ENCODE measurements at regions not wholly inside any gene's neighbourhood (a gene's known extent, or its start where the extent isn't known, plus 50 kb on each side); places are given as distances from the start of the nearest gene placed in this dataset.
A peak's percentile ranks its signal among the peaks of the same experiment; 100 is the strongest.

DNA sequence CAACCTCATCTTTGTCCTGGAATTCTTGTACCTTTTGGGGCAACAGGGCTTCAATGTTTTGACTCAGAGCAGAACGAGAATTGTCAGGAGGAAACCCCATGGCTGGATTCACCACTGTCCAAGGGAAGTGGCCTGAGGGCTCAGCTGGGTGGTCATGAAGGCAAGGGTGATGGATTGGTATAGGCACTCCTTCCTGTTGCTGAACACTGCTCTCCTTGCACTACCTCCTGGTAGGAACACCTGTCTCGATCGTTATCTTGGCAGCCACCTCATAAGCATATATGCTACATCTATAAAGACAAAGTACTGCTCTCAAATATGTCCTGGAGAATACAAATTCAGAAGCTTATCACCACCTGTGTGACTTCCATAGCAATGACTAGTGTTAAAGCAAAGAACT lies 79.8 kb downstream of the CCNG2 start:
- H3K36me3 ChIP-seq (ENCODE audit: control insufficient read depth in 2 of 2, extremely low read depth in 1 of 2, insufficient read depth in 2 of 2, low read length in 2 of 2), result no peaks in the 10 kb centered on the region
- H3K27me3 ChIP-seq (ENCODE audit: control insufficient read depth, extremely low read depth, insufficient read depth, low read length), result peaks cover 15% of the 10 kb centered on the region
- no peak overlapping the region for H3K4me2 ChIP-seq (ENCODE audit: control insufficient read depth, extremely low read depth, insufficient read depth, low read depth, low read length)
- dilution Hi-C loops (cut with MboI; ENCODE audit: extremely low pct_ligation_motif_present, low sequenced_read_pairs), result loop anchor here (25.0 kb wide), 1 partner anchor 125 kb away; no protein-coding TSS in a partner anchor
- H3K9me3 ChIP-seq (ENCODE audit: control insufficient read depth, low read depth, low read length), result no peaks in the 10 kb centered on the region
- no peak overlapping the region for H3K9ac ChIP-seq (ENCODE audit: control insufficient read depth, extremely low read depth, insufficient read depth, low read length)
- H3K4me3 ChIP-seq (ENCODE audit: control insufficient read depth in 2 of 3, extremely low read depth in 1 of 3, insufficient read depth in 2 of 3, low read depth in 1 of 3, low read length in 3 of 3), result no peak overlapping the region
- no peaks in the 10 kb centered on the region for H4K20me1 ChIP-seq (ENCODE audit: control insufficient read depth, extremely low read depth, insufficient read depth, low read length)
- no peak for FAIRE-seq
- H3K9me1 ChIP-seq (ENCODE audit: control insufficient read depth, extremely low read depth, insufficient read depth, low read length), result no peaks in the 10 kb centered on the region
- H2AFZ ChIP-seq (ENCODE audit: control insufficient read depth, low read length), result no peak overlapping the region
- DNase-seq (ENCODE audit: low read depth, low spot score), result no peak
- no peaks in the 10 kb centered on the region for H3K79me2 ChIP-seq (ENCODE audit: control insufficient read depth, insufficient read depth, low read length)
- no peak for TF ChIP-seq EZH2 (IDR thresholded peaks at IDR 0.05; ENCODE audit: low read length)
- TF ChIP-seq, protein P1, sequence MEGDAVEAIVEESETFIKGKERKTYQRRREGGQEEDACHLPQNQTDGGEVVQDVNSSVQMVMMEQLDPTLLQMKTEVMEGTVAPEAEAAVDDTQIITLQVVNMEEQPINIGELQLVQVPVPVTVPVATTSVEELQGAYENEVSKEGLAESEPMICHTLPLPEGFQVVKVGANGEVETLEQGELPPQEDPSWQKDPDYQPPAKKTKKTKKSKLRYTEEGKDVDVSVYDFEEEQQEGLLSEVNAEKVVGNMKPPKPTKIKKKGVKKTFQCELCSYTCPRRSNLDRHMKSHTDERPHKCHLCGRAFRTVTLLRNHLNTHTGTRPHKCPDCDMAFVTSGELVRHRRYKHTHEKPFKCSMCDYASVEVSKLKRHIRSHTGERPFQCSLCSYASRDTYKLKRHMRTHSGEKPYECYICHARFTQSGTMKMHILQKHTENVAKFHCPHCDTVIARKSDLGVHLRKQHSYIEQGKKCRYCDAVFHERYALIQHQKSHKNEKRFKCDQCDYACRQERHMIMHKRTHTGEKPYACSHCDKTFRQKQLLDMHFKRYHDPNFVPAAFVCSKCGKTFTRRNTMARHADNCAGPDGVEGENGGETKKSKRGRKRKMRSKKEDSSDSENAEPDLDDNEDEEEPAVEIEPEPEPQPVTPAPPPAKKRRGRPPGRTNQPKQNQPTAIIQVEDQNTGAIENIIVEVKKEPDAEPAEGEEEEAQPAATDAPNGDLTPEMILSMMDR (optimal IDR thresholded peaks at IDR 0.05 in 1 of 3, IDR thresholded peaks at IDR 0.05 in 1 of 3, conservative IDR thresholded peaks at IDR 0.05 in 1 of 3; ENCODE audit: extremely low read depth in 1 of 3, insufficient read depth in 2 of 3, low read length in 3 of 3), result no peak
- H3K4me1 ChIP-seq (ENCODE audit: control insufficient read depth, extremely low read depth, insufficient read depth, low read length), result no peaks in the 10 kb centered on the region
- no peak overlapping the region for H3K27ac ChIP-seq (ENCODE audit: control insufficient read depth, insufficient read depth, low read length)

DNA sequence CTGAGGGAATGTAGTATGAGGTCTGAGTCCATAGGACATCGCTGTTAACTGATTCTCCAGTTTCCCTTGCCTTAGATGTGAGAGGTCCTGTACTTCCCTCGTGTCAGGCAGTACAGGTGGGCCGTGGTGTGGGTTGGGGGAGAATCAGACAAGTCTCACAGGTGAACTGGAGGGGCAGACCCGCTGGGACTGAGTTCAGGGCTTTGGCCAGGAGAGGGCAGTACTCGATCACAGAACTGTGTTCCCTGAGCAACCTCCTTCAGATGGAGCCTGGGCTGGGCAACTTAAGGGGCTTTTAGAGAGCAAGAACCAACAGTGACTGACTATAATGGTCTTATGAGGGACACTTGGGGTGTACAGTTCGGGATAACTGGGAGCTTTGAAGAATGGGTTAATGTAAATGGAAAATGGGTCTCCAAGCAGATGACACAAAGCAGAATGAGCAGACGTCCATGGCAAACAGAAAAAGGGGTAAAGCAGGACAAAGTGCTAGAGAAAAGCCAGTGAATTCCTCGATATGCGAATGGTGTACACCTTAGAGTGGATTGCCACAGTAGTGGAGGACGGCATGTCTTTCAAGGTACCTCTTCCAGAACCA lies 83.6 kb downstream of the CCNG2 start:
- Histone ChIP-seq H3K4me2 (ENCODE audit: control insufficient read depth, extremely low read depth, insufficient read depth, low read depth, low read length) (no peak overlapping the region), H3K79me2 (ENCODE audit: control insufficient read depth, insufficient read depth, low read length) (no peaks in the 10 kb centered on the region), H3K27ac (ENCODE audit: control insufficient read depth, insufficient read depth, low read length) (no peak overlapping the region), H3K9me3 (ENCODE audit: control insufficient read depth, low read depth, low read length) (no peaks in the 10 kb centered on the region), H3K4me3 (ENCODE audit: control insufficient read depth in 2 of 3, extremely low read depth in 1 of 3, insufficient read depth in 2 of 3, low read depth in 1 of 3, low read length in 3 of 3) (no peak overlapping the region), H3K36me3 (ENCODE audit: control insufficient read depth in 2 of 2, extremely low read depth in 1 of 2, insufficient read depth in 2 of 2, low read length in 2 of 2) (no peaks in the 10 kb centered on the region), H3K9ac (ENCODE audit: control insufficient read depth, extremely low read depth, insufficient read depth, low read length) (no peak overlapping the region), H3K27me3 (ENCODE audit: control insufficient read depth, extremely low read depth, insufficient read depth, low read length) (peaks cover 8% of the 10 kb centered on the region), H4K20me1 (ENCODE audit: control insufficient read depth, extremely low read depth, insufficient read depth, low read length) (no peaks in the 10 kb centered on the region), H3K9me1 (ENCODE audit: control insufficient read depth, extremely low read depth, insufficient read depth, low read length) (no peaks in the 10 kb centered on the region), H2AFZ (ENCODE audit: control insufficient read depth, low read length) (no peak overlapping the region), H3K4me1 (ENCODE audit: control insufficient read depth, extremely low read depth, insufficient read depth, low read length) (no peaks in the 10 kb centered on the region)
- TF ChIP-seq, protein P1 (optimal IDR thresholded peaks at IDR 0.05 in 1 of 3, IDR thresholded peaks at IDR 0.05 in 1 of 3, conservative IDR thresholded peaks at IDR 0.05 in 1 of 3; ENCODE audit: extremely low read depth in 1 of 3, insufficient read depth in 2 of 3, low read length in 3 of 3), result peak; percentile 88 to 97 (median 90)
- TF ChIP-seq EZH2 (IDR thresholded peaks at IDR 0.05; ENCODE audit: low read length), result no peak
- FAIRE-seq (peak; percentile 70), DNase-seq (ENCODE audit: low read depth, low spot score) (peak; percentile 38)
- dilution Hi-C loops (cut with MboI; ENCODE audit: extremely low pct_ligation_motif_present, low sequenced_read_pairs), result loop anchor here (25.0 kb wide), 1 partner anchor 122 kb away; no protein-coding TSS in a partner anchor
